Amygdala (tissue), 56 donors: ENCODE measurements at regions not wholly inside any gene's neighbourhood (a gene's known extent, or its start where the extent isn't known, plus 50 kb on each side); places are given as distances from the start of the nearest gene placed in this dataset.
A peak's percentile ranks its signal among the peaks of the same experiment; 100 is the strongest.

ENCODE experiments used
- DNase-seq, 56 donors: peaks; one replicate each; lab custom pipeline; 2025; lab: John Stamatoyannopoulos, UW

- no peak for DNase-seq
These were observed 195.2 kb downstream of the DAD1 start for GRCh38 chr14:22393796-22394195.

- DNase-seq, result peak in 45 of 56 donors; percentile 5 to 70 (median 36)
These were observed 197.0 kb downstream of the DAD1 start for GRCh38 chr14:22391908-22392565.

- DNase-seq, result no peak
These were observed 198.1 kb downstream of the DAD1 start for GRCh38 chr14:22390824-22391461.

- DNase-seq, result no peak
These were observed 198.8 kb downstream of the DAD1 start for GRCh38 chr14:22390195-22390594.

GRCh38 chr14:22388669-22389595 is 200.1 kb downstream of the DAD1 start:
- peak in 21 of 56 donors; percentile 6 to 56 (median 18) for DNase-seq

- DNase-seq, result peak in 4 of 56 donors; percentile 16 to 50 (median 40)
These were observed 201.2 kb downstream of the DAD1 start for GRCh38 chr14:22387776-22388241.

- DNase-seq, result peak in 49 of 56 donors; percentile 5 to 88 (median 45)
These were observed 201.9 kb downstream of the DAD1 start for GRCh38 chr14:22386924-22387775.

GRCh38 chr14:22384974-22385526 is 204.0 kb downstream of the DAD1 start:
- no peak for DNase-seq

GRCh38 chr14:22384167-22384549 is 204.9 kb downstream of the DAD1 start:
- no peak for DNase-seq

- no peak for DNase-seq
These were observed 205.4 kb downstream of the DAD1 start for GRCh38 chr14:22383515-22384166.

- DNase-seq, result no peak
These were observed 206.1 kb downstream of the DAD1 start for GRCh38 chr14:22382955-22383354.

GRCh38 chr14:22382395-22382794 is 206.6 kb downstream of the DAD1 start:
- no peak for DNase-seq

- DNase-seq, result no peak
These were observed 207.3 kb downstream of the DAD1 start for GRCh38 chr14:22381766-22382165.

- DNase-seq, result no peak
These were observed 207.6 kb downstream of the DAD1 start for GRCh38 chr14:22381408-22381760.

- no peak for DNase-seq
These were observed 208.2 kb downstream of the DAD1 start for GRCh38 chr14:22380571-22381407.

GRCh38 chr14:22379727-22380126 is 209.3 kb downstream of the DAD1 start:
- DNase-seq, result no peak

- no peak for DNase-seq
These were observed 210.8 kb downstream of the DAD1 start for GRCh38 chr14:22378181-22378580.

- peak in 4 of 56 donors; percentile 4 to 26 (median 15) for DNase-seq
These were observed 213.6 kb downstream of the DAD1 start for GRCh38 chr14:22375321-22375930.
